ENCODE measurements at regions not wholly inside any gene's neighbourhood (a gene's known extent, or its start where the extent isn't known, plus 50 kb on each side); places are given as distances from the start of the nearest gene placed in this dataset.
"Not testable (repeated sequence)": the region's sequence is repeated elsewhere in the genome, so short reads cannot be mapped to it uniquely, and the experiment has no call there.

DNA sequence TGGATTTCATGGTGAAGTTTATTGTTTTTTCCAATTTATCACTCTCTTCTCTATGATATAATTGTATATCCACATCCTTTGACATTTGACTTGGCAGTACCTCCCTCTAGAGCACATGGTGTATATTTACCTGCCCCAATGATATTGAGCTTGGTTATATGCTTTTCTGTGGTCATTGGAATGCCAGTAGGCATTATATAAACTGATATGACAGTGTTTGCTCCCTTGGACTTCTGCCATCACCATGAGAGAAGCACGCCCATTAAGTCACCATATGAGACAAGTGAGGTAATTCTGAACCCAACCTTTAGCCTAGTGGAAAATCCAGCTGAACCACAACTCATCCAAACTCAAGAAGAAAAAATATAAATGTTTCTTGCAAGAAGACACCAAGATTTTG lies 2761.5 kb downstream of the ARAP2 start:
- Mint-ChIP-seq H3K4me3 (no peak overlapping the region), H3K36me3 (no peaks in the 10 kb centered on the region), H3K27me3 (ENCODE audit: insufficient read depth, low read depth) (no peaks in the 10 kb centered on the region), H3K9me3 (no peaks in the 10 kb centered on the region), H3K4me1 (no peaks in the 10 kb centered on the region), H3K27ac (no peak overlapping the region)
- DNase-seq (ENCODE audit: low spot score), result no peak
- Histone ChIP-seq H3K79me2 (ENCODE audit: low read depth) (no peaks in the 10 kb centered on the region), H3K4me1 (no peaks in the 10 kb centered on the region), H3K9ac (no peak overlapping the region), H3K36me3 (no peaks in the 10 kb centered on the region), H3K4me2 (no peak overlapping the region), H3K4me3 (no peak overlapping the region), H3K27me3 (no peaks in the 10 kb centered on the region), H3F3A (ENCODE audit: low read depth) (no peaks in the 10 kb centered on the region), H4K20me1 (ENCODE audit: low read depth) (no peaks in the 10 kb centered on the region), H3K27ac (no peak overlapping the region), H2AFZ (replicated peaks) (no peak overlapping the region), H3K9me3 (ENCODE audit: low read depth) (no peaks in the 10 kb centered on the region)
- TF ChIP-seq EZH2phosphoT487 (IDR thresholded peaks at IDR 0.05), result no peak
- TF ChIP-seq, protein P1, sequence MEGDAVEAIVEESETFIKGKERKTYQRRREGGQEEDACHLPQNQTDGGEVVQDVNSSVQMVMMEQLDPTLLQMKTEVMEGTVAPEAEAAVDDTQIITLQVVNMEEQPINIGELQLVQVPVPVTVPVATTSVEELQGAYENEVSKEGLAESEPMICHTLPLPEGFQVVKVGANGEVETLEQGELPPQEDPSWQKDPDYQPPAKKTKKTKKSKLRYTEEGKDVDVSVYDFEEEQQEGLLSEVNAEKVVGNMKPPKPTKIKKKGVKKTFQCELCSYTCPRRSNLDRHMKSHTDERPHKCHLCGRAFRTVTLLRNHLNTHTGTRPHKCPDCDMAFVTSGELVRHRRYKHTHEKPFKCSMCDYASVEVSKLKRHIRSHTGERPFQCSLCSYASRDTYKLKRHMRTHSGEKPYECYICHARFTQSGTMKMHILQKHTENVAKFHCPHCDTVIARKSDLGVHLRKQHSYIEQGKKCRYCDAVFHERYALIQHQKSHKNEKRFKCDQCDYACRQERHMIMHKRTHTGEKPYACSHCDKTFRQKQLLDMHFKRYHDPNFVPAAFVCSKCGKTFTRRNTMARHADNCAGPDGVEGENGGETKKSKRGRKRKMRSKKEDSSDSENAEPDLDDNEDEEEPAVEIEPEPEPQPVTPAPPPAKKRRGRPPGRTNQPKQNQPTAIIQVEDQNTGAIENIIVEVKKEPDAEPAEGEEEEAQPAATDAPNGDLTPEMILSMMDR (IDR thresholded peaks at IDR 0.05), result no peak
- TF ChIP-seq EZH2 (IDR thresholded peaks at IDR 0.05), result no peak

DNA sequence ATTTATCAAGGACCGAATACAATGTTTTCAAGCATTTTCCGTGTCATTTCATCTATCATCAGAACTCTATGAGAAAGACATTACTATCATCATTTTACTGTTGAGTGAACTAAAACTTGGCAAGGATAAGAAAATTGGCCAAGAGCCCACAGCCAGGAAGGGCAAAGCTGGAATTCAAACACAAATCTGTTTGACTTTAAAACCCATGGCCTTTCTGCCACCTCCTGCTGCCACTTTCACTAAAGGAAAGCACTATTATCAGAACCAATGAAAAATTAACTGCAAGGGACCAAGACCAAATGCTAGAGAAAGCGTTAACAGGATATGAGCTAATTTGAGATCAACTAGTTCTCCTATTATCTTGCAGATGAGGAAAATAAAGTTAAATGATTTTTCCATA lies 2759.2 kb downstream of the ARAP2 start:
- no peaks in the 10 kb centered on the region for H3K9me3 ChIP-seq (ENCODE audit: low read depth)
- TF ChIP-seq EZH2 (IDR thresholded peaks at IDR 0.05) (no peak), EZH2phosphoT487 (IDR thresholded peaks at IDR 0.05) (no peak)
- TF ChIP-seq, protein P1 (IDR thresholded peaks at IDR 0.05), result no peak
- no peak for DNase-seq (ENCODE audit: low spot score)
- H3K4me2 ChIP-seq, result no peak overlapping the region
- H3K4me3 ChIP-seq, result no peak overlapping the region
- H3K9me3 Mint-ChIP-seq, result no peaks in the 10 kb centered on the region
- no peaks in the 10 kb centered on the region for H3K36me3 Mint-ChIP-seq
- H3K27ac Mint-ChIP-seq, result no peak overlapping the region
- H3K27me3 Mint-ChIP-seq (ENCODE audit: insufficient read depth, low read depth), result no peaks in the 10 kb centered on the region
- no peaks in the 10 kb centered on the region for H3K36me3 ChIP-seq
- no peaks in the 10 kb centered on the region for H3K4me1 ChIP-seq
- H2AFZ ChIP-seq (replicated peaks), result no peak overlapping the region
- no peaks in the 10 kb centered on the region for H3F3A ChIP-seq (ENCODE audit: low read depth)
- no peaks in the 10 kb centered on the region for H3K27me3 ChIP-seq
- H3K27ac ChIP-seq, result no peak overlapping the region
- H3K4me3 Mint-ChIP-seq, result no peak overlapping the region
- no peaks in the 10 kb centered on the region for H4K20me1 ChIP-seq (ENCODE audit: low read depth)
- H3K4me1 Mint-ChIP-seq, result no peaks in the 10 kb centered on the region
- no peak overlapping the region for H3K9ac ChIP-seq
- H3K79me2 ChIP-seq (ENCODE audit: low read depth), result no peaks in the 10 kb centered on the region

DNA sequence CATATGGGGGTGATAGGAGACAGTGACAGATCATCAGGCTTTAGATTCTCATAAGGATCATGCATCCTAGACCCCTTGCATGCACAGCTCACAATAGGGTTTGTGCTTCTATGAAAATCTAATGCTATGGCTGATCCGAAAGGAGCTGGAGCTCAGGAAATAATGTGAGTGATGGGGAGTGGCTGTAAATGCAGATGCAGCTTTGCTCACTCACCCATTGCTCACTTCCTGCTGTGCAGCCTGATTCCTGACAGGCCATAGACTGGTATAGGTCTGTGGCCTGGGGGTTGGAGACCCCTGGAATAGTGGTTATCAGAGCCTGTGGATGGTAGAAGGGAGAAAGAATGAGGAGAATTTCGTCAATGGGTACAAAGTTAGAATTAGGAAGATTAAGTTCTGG lies 2751.1 kb downstream of the ARAP2 start:
- Histone ChIP-seq H3K27me3 (no peaks in the 10 kb centered on the region), H3F3A (ENCODE audit: low read depth) (no peaks in the 10 kb centered on the region), H2AFZ (replicated peaks) (no peak overlapping the region), H3K27ac (no peak overlapping the region), H3K4me1 (no peaks in the 10 kb centered on the region), H3K9ac (no peak overlapping the region), H3K9me3 (ENCODE audit: low read depth) (no peaks in the 10 kb centered on the region), H3K4me2 (no peak overlapping the region), H3K4me3 (no peak overlapping the region), H3K79me2 (ENCODE audit: low read depth) (no peaks in the 10 kb centered on the region), H4K20me1 (ENCODE audit: low read depth) (no peaks in the 10 kb centered on the region), H3K36me3 (no peaks in the 10 kb centered on the region)
- Mint-ChIP-seq H3K9me3 (no peaks in the 10 kb centered on the region), H3K4me3 (no peak overlapping the region), H3K27ac (no peak overlapping the region), H3K36me3 (no peaks in the 10 kb centered on the region), H3K4me1 (no peaks in the 10 kb centered on the region), H3K27me3 (ENCODE audit: insufficient read depth, low read depth) (no peaks in the 10 kb centered on the region)
- no peak for DNase-seq (ENCODE audit: low spot score)
- TF ChIP-seq, protein P1 (IDR thresholded peaks at IDR 0.05), result no peak
- TF ChIP-seq EZH2 (IDR thresholded peaks at IDR 0.05) (no peak), EZH2phosphoT487 (IDR thresholded peaks at IDR 0.05) (no peak)

DNA sequence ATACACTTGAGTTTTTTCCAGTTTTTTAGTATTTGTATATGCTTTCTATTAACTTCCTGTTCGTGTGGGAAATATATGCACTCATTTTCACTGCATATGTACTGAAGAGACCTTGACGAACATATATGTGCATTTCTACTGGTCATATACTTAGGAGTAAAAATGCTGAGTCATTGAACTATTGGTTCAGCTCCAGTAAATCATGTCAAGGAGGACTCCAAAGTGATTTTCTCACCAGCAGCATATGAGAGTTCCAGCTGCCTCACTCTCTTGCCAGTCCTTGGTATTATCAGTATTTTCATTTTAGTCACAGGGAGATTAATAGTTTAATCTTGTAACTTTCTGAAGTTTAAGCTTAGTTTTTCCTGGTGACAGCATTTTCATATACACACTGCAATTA lies 2750.2 kb downstream of the ARAP2 start:
- no peaks in the 10 kb centered on the region for H3K36me3 ChIP-seq
- no peak overlapping the region for H3K4me3 ChIP-seq
- H3K4me1 ChIP-seq, result no peaks in the 10 kb centered on the region
- TF ChIP-seq EZH2phosphoT487 (IDR thresholded peaks at IDR 0.05), result no peak
- TF ChIP-seq, protein P1 (IDR thresholded peaks at IDR 0.05), result no peak
- Mint-ChIP-seq H3K4me3 (no peak overlapping the region), H3K4me1 (no peaks in the 10 kb centered on the region), H3K9me3 (no peaks in the 10 kb centered on the region), H3K36me3 (no peaks in the 10 kb centered on the region), H3K27me3 (ENCODE audit: insufficient read depth, low read depth) (no peaks in the 10 kb centered on the region), H3K27ac (no peak overlapping the region)
- H3K27me3 ChIP-seq, result no peaks in the 10 kb centered on the region
- no peak overlapping the region for H3K4me2 ChIP-seq
- no peaks in the 10 kb centered on the region for H3F3A ChIP-seq (ENCODE audit: low read depth)
- H2AFZ ChIP-seq (replicated peaks), result no peak overlapping the region
- H4K20me1 ChIP-seq (ENCODE audit: low read depth), result no peaks in the 10 kb centered on the region
- no peak overlapping the region for H3K9ac ChIP-seq
- DNase-seq (ENCODE audit: low spot score), result no peak
- no peak overlapping the region for H3K27ac ChIP-seq
- H3K79me2 ChIP-seq (ENCODE audit: low read depth), result no peaks in the 10 kb centered on the region
- no peaks in the 10 kb centered on the region for H3K9me3 ChIP-seq (ENCODE audit: low read depth)

DNA sequence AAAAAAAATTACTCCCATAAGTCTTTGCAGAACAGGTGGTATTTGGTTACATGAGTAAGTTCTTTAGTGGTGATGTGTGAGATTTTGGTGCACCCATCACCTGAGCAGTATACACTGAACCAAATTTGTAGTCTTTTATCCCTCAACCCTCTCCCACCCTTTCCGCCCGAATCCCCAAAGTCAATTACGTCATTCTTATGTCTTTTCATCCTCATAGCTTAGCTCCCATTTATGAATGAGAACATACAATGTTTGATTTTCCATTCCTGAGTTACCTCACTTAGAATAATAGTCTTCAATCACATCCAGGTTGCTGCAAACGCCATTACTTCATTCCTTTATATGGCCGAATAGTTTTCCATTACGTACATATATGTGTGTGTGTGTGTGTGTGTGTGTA lies 2742.7 kb downstream of the ARAP2 start:
- not testable (repeated sequence) for H3K4me3 ChIP-seq; H3F3A ChIP-seq (ENCODE audit: low read depth); DNase-seq (ENCODE audit: low spot score); H3K4me1 ChIP-seq; H3K9ac ChIP-seq; H3K4me3 Mint-ChIP-seq; H3K4me1 Mint-ChIP-seq; H3K27me3 ChIP-seq; H3K9me3 ChIP-seq (ENCODE audit: low read depth); H3K27ac Mint-ChIP-seq; H3K36me3 Mint-ChIP-seq; H3K4me2 ChIP-seq; H3K36me3 ChIP-seq; H3K27ac ChIP-seq; H3K27me3 Mint-ChIP-seq (ENCODE audit: insufficient read depth, low read depth); H4K20me1 ChIP-seq (ENCODE audit: low read depth); H3K79me2 ChIP-seq (ENCODE audit: low read depth); H2AFZ ChIP-seq (replicated peaks)
- peaks cover 11% of the 10 kb centered on the region for H3K9me3 Mint-ChIP-seq

All from neural progenitor cell (in vitro differentiated cells).